ENCODE measurements at regions not wholly inside any gene's neighbourhood (a gene's known extent, or its start where the extent isn't known, plus 50 kb on each side); places are given as distances from the start of the nearest gene placed in this dataset.
A peak's percentile ranks its signal among the peaks of the same experiment; 100 is the strongest.
"Not testable (repeated sequence)": the region's sequence is repeated elsewhere in the genome, so short reads cannot be mapped to it uniquely, and the experiment has no call there.

- intact Hi-C loops (cut with DNase I), result no loop called here
- Histone ChIP-seq H3K36me3 (replicated peaks in 1 of 2) (no peaks in the 10 kb centered on the region), H3K4me1 (replicated peaks in 1 of 2) (no peaks in the 10 kb centered on the region)
These were observed 185.1 kb upstream of the ZNF217 start for GRCh38 chr20:53778736-53779135.

GRCh38 chr20:53778041-53778516, 184.4 kb upstream of the ZNF217 start:
- no peak overlapping the region for H3K4me3 ChIP-seq
- no peaks in the 10 kb centered on the region for H3K4me1 ChIP-seq (replicated peaks in 1 of 2)
- no peak overlapping the region for H3K27ac ChIP-seq
- no peaks in the 10 kb centered on the region for H3K27me3 ChIP-seq
- H3K9me3 ChIP-seq (replicated peaks in 1 of 3), result no peaks in the 10 kb centered on the region
- 64 to 76% (median 72%) methylated on average over 9 of the region's 9 CpGs for WGBS, 4 donors
- no peaks in the 10 kb centered on the region for H3K36me3 ChIP-seq (replicated peaks in 1 of 2)
- intact Hi-C loops (cut with DNase I), result no loop called here
- peak in 1 of 7 donors; percentile 6 for DNase-seq
- no peak for TF ChIP-seq POLR2A (IDR thresholded peaks at IDR 0.05)
- TF ChIP-seq CTCF (IDR thresholded peaks at IDR 0.05), result no peak

More at GRCh38 chr20:53778736-53779135, 185.1 kb upstream of the ZNF217 start:
- WGBS, 4 donors, result 83 to 93% (median 90%) methylated on average over 7 of the region's 7 CpGs
- DNase-seq, result no peak
- H3K4me3 ChIP-seq, result no peak overlapping the region
- H3K27me3 ChIP-seq, result no peaks in the 10 kb centered on the region
- H3K9me3 ChIP-seq (replicated peaks in 1 of 3), result no peaks in the 10 kb centered on the region
- no peak overlapping the region for H3K27ac ChIP-seq
- TF ChIP-seq CTCF (IDR thresholded peaks at IDR 0.05), result no peak
- no peak for TF ChIP-seq POLR2A (IDR thresholded peaks at IDR 0.05)

- DNase-seq; H3K27ac ChIP-seq; H3K9me3 ChIP-seq (replicated peaks in 1 of 3); H3K36me3 ChIP-seq (replicated peaks in 1 of 2); H3K27me3 ChIP-seq; H3K4me1 ChIP-seq (replicated peaks in 1 of 2); H3K4me3 ChIP-seq; intact Hi-C loops (cut with DNase I): not testable (repeated sequence)
- WGBS, 4 donors, result 75 to 82% (median 78%) methylated on average over 7 of the region's 7 CpGs
These were observed 183.8 kb upstream of the ZNF217 start for GRCh38 chr20:53777402-53777801.

- WGBS, 4 donors, result 76 to 94% (median 85%) methylated on average over 5 of the region's 5 CpGs
- Histone ChIP-seq H3K27ac (no peak overlapping the region), H3K4me1 (replicated peaks in 1 of 2) (no peaks in the 10 kb centered on the region), H3K4me3 (no peak overlapping the region), H3K9me3 (replicated peaks in 1 of 3) (no peaks in the 10 kb centered on the region), H3K27me3 (no peaks in the 10 kb centered on the region), H3K36me3 (replicated peaks in 1 of 2) (no peaks in the 10 kb centered on the region)
- DNase-seq, result no peak
- TF ChIP-seq POLR2A (IDR thresholded peaks at IDR 0.05), result no peak
- intact Hi-C loops (cut with DNase I), result no loop called here
These were observed 183.2 kb upstream of the ZNF217 start for GRCh38 chr20:53776858-53777257.

GRCh38 chr20:53774461-53775203, 181.0 kb upstream of the ZNF217 start:
- intact Hi-C loops (cut with DNase I), result no loop called here
- no peaks in the 10 kb centered on the region for H3K27me3 ChIP-seq

More at GRCh38 chr20:53774461-53775203, 181.0 kb upstream of the ZNF217 start:
- 74 to 77% (median 76%) methylated on average over 9 of the region's 9 CpGs for WGBS, 4 donors
- no peak for DNase-seq
- no peaks in the 10 kb centered on the region for H3K4me1 ChIP-seq (replicated peaks in 1 of 2)
- TF ChIP-seq CTCF (IDR thresholded peaks at IDR 0.05) (no peak), POLR2A (IDR thresholded peaks at IDR 0.05) (no peak)
- no peaks in the 10 kb centered on the region for H3K9me3 ChIP-seq (replicated peaks in 1 of 3)
- H3K4me3 ChIP-seq, result no peak overlapping the region
- H3K27ac ChIP-seq, result no peak overlapping the region
- H3K36me3 ChIP-seq (replicated peaks in 1 of 2), result no peaks in the 10 kb centered on the region

All from adrenal gland (tissue), 9 donors.